ENCODE measurements at regions not wholly inside any gene's neighbourhood (a gene's known extent, or its start where the extent isn't known, plus 50 kb on each side); places are given as distances from the start of the nearest gene placed in this dataset.
A peak's percentile ranks its signal among the peaks of the same experiment; 100 is the strongest.

DNA sequence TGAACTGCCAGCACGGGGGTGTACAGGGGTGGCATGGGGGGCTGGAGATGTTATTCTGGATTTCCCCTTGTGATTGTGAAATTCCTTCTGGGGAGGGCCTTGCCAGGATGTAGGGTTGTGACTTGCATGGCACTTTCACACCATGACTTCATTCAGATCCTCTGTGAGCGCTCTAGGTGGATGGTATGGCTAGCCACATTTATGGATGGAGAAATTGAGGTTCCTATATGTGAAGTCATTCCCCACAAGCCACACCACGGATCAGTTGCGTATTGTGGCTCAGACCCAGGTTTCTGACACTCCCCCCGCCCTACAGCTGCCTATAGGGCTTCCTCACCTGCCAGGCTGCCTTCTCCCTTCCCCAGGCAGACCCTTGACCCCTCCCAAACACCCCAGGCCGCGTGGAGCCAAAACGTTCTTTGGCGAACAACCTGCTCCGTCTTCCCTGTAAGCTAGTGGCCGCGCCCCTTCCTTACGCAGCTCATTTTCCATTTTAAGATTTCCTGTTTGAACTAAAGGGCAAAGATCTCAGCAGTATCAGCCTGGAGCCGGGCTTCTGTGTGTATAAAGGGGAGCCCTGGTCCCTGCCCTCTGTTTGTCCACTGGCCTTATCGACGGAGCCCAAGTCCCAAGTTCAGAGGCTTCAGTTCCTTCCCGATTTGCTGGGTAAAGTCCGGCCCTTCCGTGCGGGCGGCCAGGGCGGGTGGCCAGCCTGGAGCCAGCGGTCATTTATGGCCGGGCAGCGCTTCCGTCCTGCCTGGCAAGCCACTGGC lies 97.8 kb upstream of the KLF4 start (continued):
- TF ChIP-seq HOXD1 (CRISPR knock-in tag; IDR thresholded peaks at IDR 0.05) = no peak
- TF ChIP-seq ZNF563 (CRISPR knock-in tag; IDR thresholded peaks at IDR 0.05) = no peak
- TF ChIP-seq MYC (CRISPR knock-in tag; IDR thresholded peaks at IDR 0.05; ENCODE audit: borderline replicate concordance) = peak; percentile 40; the same call in 1 of the 2 replicates
- TF ChIP-seq CC2D1A (CRISPR knock-in tag; IDR thresholded peaks at IDR 0.05) = no peak
- TF ChIP-seq CHD4 (IDR thresholded peaks at IDR 0.05; ENCODE audit: borderline replicate concordance, low read length) = no peak
- no peak for TF ChIP-seq CCAR2 (optimal IDR thresholded peaks at IDR 0.05; ENCODE audit: low read depth, low read length)
- TF ChIP-seq ZNF598 (CRISPR knock-in tag; IDR thresholded peaks at IDR 0.05; ENCODE audit: borderline replicate concordance) = no peak
- TF ChIP-seq ZNF382 (CRISPR knock-in tag; IDR thresholded peaks at IDR 0.05; ENCODE audit: borderline replicate concordance) = no peak
- TF ChIP-seq FOSL1 (CRISPR knock-in tag; IDR thresholded peaks at IDR 0.05; ENCODE audit: borderline replicate concordance) = no peak
- no peak for TF ChIP-seq ZNF296 (CRISPR knock-in tag; conservative IDR thresholded peaks at IDR 0.05)
- TF ChIP-seq POLR2AphosphoS2 (IDR thresholded peaks at IDR 0.05; ENCODE audit: low read depth, low read length) = no peak
- TF ChIP-seq ZNF383 (CRISPR knock-in tag; IDR thresholded peaks at IDR 0.05; ENCODE audit: borderline replicate concordance) = no peak
- no peak for TF ChIP-seq FLYWCH1 (CRISPR knock-in tag; IDR thresholded peaks at IDR 0.05)
- TF ChIP-seq, protein P1, sequence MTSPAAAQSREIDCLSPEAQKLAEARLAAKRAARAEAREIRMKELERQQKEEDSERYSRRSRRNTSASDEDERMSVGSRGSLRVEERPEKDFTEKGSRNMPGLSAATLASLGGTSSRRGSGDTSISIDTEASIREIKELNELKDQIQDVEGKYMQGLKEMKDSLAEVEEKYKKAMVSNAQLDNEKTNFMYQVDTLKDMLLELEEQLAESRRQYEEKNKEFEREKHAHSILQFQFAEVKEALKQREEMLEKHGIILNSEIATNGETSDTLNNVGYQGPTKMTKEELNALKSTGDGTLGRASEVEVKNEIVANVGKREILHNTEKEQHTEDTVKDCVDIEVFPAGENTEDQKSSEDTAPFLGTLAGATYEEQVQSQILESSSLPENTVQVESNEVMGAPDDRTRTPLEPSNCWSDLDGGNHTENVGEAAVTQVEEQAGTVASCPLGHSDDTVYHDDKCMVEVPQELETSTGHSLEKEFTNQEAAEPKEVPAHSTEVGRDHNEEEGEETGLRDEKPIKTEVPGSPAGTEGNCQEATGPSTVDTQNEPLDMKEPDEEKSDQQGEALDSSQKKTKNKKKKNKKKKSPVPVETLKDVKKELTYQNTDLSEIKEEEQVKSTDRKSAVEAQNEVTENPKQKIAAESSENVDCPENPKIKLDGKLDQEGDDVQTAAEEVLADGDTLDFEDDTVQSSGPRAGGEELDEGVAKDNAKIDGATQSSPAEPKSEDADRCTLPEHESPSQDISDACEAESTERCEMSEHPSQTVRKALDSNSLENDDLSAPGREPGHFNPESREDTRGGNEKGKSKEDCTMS (CRISPR knock-in tag; conservative IDR thresholded peaks at IDR 0.05) = no peak
- no peak for TF ChIP-seq ZSCAN21 (CRISPR knock-in tag; IDR thresholded peaks at IDR 0.05; ENCODE audit: borderline replicate concordance)
- TF ChIP-seq, protein P2, sequence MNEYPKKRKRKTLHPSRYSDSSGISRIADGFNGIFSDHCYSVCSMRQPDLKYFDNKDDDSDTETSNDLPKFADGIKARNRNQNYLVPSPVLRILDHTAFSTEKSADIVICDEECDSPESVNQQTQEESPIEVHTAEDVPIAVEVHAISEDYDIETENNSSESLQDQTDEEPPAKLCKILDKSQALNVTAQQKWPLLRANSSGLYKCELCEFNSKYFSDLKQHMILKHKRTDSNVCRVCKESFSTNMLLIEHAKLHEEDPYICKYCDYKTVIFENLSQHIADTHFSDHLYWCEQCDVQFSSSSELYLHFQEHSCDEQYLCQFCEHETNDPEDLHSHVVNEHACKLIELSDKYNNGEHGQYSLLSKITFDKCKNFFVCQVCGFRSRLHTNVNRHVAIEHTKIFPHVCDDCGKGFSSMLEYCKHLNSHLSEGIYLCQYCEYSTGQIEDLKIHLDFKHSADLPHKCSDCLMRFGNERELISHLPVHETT (CRISPR knock-in tag; conservative IDR thresholded peaks at IDR 0.05) = no peak
- TF ChIP-seq REL (CRISPR knock-in tag; conservative IDR thresholded peaks at IDR 0.05) = no peak
- TF ChIP-seq U2AF1 (optimal IDR thresholded peaks at IDR 0.05; ENCODE audit: low read depth, low read length) = no peak
- TF ChIP-seq, protein P3, sequence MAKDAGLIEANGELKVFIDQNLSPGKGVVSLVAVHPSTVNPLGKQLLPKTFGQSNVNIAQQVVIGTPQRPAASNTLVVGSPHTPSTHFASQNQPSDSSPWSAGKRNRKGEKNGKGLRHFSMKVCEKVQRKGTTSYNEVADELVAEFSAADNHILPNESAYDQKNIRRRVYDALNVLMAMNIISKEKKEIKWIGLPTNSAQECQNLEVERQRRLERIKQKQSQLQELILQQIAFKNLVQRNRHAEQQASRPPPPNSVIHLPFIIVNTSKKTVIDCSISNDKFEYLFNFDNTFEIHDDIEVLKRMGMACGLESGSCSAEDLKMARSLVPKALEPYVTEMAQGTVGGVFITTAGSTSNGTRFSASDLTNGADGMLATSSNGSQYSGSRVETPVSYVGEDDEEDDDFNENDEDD (CRISPR knock-in tag; IDR thresholded peaks at IDR 0.05; ENCODE audit: borderline replicate concordance) = no peak
- no peak for TF ChIP-seq TBX2 (CRISPR knock-in tag; IDR thresholded peaks at IDR 0.05; ENCODE audit: borderline replicate concordance)
- 0 out of 2 replicates have a peak, but pooled peaks have one; percentile 42 for TF ChIP-seq ZNF607 (CRISPR knock-in tag; IDR thresholded peaks at IDR 0.05; ENCODE audit: borderline replicate concordance)
- no peak for TF ChIP-seq YEATS2 (CRISPR knock-in tag; IDR thresholded peaks at IDR 0.05; ENCODE audit: borderline replicate concordance)
- no peak for TF ChIP-seq ZNF782 (CRISPR knock-in tag; IDR thresholded peaks at IDR 0.05; ENCODE audit: borderline replicate concordance)
- no peak for TF ChIP-seq SMARCE1 (IDR thresholded peaks at IDR 0.05; ENCODE audit: borderline replicate concordance)
- TF ChIP-seq ETV5 (CRISPR knock-in tag; IDR thresholded peaks at IDR 0.05; ENCODE audit: borderline replicate concordance) = no peak; the same call in 1 of the 2 replicates
- no peak for TF ChIP-seq ZSCAN29 (CRISPR knock-in tag; conservative IDR thresholded peaks at IDR 0.05)
- TF ChIP-seq ZNF577 (CRISPR knock-in tag; IDR thresholded peaks at IDR 0.05; ENCODE audit: borderline replicate concordance, low read depth) = no peak

Measured in HepG2 (cell line).